Activated CD8-positive, alpha-beta memory T cell treated with anti-CD3 and anti-CD28 coated beads, Interleukin-2, amount 50 U/mL, for 1 hour (primary cell): ENCODE measurements at regions not wholly inside any gene's neighbourhood (a gene's known extent, or its start where the extent isn't known, plus 50 kb on each side); places are given as distances from the start of the nearest gene placed in this dataset.
"Not testable (repeated sequence)": the region's sequence is repeated elsewhere in the genome, so short reads cannot be mapped to it uniquely, and the experiment has no call there.

Experiments used
- DNase-seq: peaks from one replicate; pipeline ENCODE4 v3.0.0-alpha.2; 2020; ENCODE audit errors: extremely low read depth

DNA sequence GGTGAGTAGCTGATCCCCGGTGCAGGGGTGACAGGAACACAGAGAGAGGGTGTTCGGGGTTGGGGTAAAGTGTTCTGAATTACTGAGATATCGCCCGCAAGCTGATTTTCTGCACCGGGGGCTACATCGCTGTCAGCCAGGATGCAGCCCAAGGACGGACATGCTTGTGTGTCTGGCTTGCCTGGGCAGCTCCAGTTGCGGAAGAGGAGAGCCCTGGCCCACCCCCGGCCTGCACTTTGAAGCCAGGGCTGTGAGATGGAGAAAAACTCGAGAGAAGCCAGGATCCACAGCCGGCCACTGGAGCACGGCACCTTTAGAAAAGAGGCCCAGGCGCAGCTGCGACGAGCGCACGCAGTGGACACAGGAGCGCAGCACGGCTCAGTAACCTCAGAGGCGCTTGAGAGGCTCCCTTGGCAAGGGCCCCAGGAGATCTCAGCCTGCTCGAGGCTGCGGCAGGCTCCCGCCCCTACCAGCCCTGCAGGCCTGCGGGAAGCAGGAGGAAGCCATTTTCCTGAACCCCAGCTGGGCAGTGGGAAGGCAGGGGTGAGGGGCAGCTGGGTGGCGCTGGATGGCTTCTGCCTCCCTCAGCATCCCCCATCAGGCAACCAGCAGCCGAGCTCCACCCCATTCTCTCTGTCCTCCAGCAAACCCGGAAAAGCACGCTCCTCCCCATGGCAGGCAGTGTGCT lies 59.2 kb downstream of the C9orf50 start:
- DNase-seq = no peak

DNA sequence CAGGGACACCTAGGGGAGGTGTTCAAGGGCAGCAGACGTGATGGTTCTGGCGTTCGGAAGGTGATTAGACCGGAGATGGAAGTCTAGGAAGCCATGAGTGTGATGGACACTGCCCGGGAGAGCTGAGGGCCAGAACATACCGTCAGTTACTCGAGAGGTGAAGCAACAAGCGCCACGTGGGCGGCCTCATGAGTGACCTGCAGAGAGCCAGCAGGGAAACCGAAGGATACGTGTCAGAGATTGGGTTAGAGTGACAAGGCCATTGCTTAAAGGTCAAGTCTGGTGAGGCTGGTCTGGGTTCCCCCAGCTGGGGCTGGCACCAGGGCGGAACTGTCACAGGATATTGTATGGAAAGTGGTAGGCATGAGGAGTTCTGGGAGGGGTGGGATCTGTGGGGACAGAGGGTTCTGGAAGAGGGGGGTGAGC lies 60.0 kb downstream of the C9orf50 start:
- DNase-seq = no peak

DNA sequence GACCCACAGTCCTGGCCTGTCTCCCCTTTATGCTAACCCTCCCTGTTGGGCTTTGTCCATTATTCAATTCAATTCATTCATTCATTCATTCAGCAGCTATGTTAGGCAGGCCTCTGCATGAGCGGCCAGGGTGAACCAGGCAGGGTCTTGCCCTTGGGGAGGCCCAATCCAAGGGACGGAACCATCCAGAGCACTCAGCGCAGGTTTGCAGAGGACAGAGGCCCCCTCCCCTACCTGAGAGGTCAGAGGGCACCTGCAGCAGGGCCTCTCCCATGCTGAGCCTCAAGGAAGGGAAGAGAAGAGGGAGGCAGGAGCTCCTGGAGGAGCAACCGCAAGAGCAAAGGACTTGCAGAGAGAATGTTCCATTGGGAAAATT lies 61.4 kb downstream of the C9orf50 start:
- DNase-seq = no peak

DNA sequence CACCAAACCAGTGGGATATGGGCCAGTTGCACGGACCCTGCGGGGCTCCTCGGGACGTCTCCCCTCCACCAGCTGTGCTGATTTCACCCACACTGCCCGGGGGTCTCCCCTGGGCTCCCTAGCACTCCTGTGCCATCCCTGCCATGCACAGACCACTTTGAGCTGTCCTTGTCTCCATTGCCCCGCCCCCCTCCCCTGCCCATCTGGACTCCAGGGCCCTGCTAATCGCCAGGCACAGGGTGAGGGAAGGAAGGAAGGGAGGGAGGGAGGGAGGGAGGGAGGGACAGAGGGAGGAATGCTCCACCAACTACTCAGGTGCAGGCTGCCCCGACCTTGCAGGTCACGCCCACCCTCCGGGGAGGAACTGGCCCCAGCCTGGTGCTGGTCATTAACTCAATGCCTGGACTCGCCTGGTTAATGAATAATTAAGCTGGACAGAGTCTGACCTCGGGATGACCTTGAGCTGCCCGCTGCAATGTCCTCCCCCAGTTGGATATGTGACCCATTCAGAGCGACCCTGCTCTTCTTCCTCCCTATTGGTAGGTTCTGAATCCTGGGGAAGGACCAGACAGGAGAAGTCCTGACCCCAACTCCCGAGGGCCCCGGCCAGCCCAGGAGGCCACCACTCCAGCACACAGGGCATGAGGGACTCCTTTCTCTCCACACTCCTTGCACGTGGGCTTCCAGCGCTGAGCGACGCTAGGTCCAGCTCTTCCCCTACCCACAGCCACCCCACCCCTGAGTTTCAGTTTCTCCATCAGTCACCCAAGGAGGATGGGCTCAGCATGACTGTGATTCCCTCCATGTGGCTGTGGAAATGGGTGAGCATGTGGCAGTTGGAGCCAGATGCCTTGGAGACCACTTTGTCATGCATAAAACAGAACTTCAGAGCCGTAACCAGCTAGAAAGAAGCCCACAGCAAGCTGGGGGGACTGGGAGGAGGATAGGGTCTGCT lies 62.1 kb downstream of the C9orf50 start:
- no peak for DNase-seq

DNA sequence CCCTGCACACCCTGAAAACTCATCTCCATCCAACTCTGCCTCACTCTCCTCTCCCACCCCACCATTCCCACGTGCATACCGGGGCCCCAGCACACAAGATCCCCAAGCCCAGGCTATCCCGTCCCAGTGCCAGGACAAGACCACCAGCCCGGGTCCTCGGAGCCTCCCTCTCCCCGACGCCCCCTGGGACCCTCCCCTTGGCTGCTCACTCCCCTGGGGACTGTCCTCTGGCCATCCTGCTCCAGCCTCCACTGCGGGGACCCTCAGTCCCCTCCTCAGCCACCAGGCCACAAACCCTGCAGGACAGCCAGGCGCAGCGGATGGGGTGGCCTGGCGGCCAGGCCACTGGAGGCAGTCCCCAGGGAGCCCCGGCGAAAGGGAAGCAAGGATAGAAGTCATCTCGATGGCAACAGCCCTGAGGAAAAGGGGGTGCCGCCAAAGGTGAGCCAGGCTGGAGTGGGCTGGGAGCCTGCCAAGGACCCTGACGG lies 62.8 kb downstream of the C9orf50 start:
- DNase-seq = no peak

DNA sequence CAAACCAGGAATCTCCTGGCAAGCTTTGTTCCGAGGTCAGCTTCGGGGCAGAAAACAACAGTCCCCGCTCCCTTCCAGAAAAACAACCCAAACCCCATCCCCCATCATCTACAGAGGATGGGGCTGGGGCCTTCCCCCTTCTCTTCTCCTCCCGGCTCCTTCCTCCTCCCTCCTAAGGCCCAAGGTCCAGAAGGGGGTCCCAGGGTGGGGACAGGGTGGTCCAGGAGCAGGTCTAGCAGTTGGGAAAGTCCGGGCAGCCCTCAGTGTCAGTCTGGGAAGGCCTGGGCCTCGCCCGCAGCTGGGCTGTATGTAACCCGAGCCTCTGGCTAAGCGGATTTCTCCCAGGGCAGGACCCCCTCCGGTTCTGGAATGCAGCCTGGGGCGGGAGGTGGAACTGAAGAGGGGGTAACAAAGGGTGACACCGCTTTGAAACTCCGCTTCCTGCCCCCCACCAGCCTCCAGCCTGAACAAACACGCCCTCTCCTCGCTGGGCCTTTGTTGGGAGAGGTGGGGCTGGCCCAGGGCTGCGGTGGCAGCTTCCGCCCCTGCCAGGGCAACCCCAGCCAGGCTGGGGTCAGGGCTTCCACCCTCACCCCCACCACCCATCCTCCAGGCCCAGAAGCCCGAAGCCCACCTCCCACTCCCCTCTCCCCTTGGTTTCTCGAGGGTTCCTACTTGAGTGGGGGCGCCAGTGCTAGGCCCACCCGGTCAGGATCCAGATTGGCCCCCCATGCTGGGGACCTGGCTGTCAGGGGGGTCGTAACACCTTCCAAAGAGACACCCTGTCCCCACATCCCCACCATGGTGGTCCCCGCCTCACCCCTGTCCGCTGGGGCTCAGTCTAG lies 63.5 kb downstream of the C9orf50 start:
- no peak for DNase-seq

DNA sequence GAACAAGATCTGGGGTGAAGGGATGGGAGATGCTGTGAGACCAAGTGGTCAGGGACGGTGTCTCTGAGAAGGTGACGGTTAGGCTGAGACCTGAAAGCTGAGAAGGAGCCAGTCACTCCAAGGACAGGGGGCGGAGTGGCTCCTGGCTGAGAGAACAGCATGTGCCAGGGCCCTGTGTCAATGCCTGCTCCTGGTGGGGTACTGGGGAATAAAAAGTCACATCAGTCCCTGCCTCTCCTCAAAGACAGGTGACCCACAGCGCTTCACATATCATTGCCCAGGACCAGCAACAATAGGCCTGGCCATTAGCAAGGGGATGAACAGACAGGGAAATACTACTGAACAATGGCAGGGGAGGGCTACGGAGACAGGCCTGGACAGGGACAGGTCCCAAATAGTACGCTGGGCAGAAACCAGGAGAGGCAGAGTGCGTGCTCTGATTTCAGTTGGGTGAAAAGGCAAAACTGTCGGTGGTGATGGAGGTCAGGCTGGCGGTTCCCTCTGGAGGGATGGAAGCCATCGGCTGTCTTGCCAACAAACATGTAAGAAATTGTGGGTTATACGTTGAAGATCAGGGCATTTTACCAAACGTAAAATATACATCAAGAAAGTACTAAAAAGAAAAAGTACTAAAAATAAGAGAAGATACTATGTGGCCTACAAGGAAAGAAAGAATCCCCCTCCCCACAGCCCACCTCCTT lies 64.3 kb downstream of the C9orf50 start:
- DNase-seq = no peak

DNA sequence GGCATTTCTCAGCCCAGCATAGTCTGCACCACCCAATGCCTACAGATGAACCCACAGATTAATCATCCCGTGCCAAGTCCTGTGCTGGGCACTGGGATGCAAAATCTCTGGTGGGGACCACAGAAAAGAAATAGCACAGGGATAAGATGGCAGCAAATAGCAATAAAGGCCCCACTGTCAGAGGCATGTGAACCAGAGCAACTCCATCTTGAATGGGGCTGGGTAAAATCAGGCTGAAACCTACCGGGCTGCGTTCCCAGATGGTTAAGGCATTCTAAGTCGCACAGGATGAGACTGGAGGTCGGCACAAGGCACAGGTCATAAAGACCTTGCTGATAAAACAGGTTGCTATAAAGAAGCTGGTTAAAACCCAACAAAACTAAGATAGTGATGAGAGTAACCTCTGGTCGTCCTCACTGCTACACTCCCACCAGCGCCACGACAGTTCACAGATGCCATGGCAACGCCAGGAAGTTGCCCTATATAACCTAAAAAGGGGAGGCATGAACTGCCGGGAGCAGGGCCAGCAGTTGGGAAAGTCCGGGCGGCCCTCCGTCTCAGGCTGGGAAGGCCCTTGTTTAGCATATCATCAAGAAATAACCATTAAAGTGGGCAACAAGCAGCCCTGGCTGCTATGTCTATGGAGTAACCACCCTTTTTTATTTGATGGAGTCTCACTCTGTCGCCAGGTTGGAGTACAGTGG lies 65.2 kb downstream of the C9orf50 start:
- no peak for DNase-seq

DNA sequence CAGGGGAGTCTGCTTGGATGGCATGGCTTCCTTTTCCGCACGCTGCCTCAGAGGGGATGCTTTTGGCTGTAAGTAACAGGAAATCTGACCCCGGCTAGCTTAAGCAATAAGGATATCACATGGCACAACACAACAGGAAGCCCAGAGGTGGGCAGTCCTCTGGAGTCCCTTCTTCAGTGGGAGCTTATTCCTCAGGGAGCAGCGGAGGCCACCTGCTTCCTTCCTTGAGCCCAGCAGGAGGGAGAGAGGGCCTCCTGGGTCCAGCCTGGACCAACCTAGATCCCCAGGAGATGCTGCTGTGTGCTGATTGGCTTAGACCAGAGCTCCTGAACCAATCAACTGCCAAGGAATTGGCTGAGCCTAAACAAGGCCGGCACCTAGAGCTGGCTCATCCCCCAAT lies 66.3 kb downstream of the C9orf50 start:
- DNase-seq = no peak

DNA sequence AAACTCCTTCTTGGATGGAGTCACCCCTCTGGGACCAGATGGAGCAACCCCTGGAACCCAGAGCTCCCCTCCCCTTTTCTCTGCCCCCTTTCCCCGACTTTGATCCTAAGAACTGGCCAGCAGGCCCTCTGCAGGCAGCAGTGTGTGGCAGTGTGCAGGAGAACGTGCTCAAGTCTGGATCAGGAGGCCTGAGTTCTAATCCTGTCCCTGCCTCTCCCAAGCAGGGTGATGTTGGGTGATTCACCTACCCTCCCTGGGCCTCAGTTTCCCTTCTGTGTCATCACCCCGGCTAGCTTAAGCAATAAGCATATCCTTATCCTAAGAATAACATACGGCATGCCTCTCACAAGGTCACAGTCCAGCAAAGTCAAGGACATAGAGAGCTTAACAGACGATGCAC lies 67.6 kb downstream of the C9orf50 start:
- no peak for DNase-seq

DNA sequence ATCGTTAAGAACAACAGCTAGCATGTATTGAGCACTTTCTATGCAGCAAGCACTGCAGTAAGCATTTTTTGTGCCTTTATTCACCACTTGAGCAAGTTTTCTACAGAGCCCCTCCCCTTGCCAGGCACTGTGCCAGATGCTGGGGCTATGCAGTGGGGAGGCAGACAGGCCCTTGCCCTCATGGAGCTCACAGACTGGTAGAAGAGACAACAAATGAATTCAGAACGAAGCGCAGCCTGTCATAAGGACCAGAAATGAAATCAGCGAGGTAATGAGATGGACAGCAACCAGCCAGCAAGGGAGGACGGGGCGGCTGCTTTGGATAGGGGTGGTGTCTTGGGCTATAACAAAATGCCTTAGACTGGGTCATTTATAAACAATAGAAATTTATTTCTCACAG lies 68.8 kb downstream of the C9orf50 start:
- DNase-seq = no peak

DNA sequence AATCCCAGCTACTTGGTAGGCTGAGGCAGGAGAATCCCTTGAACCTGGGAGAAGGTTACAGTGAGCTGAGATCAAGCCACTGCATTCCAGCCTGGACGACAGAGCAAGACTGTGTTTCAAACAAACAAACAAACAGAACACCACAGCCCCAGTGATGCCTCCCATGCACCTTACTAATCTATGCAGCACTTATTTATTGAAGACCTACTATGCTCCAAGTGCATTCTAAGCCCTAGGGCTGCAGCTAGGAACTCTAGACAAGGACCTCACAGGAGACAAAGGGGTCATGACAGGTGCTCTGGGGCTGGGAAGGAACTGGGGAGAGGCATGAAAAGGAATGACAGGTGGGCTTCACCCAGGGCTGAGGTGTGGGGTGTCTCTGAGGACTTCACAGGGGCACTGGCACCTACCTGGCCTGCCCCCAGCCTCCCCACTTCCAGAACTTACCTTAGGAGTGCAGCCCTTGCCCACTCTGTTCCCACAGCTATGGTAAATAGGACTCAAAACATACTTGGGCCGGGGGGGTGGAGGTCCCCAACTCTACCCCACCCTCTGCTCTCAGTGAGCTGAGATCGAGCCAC lies 69.4 kb downstream of the C9orf50 start:
- no peak for DNase-seq

DNA sequence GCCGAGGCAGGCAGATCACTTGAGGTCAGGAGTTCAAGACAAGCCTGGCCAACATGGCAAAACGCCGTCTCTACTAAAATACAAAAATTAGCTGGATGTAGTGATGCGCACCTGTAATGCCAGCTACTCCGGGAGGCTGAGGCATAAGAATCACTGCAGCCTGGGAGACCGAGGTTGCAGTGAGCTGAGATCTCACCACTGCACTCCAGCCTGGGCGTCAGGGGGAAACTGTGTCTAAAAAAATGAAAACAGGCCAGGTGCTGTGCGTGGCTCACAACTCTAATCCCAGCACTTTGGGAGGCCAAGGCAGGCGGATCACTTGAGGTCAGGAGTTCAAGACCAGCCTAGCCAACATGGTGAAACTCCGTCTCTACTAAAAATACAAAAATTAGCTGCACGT lies 69.9 kb downstream of the C9orf50 start:
- DNase-seq = not testable (repeated sequence)

DNA sequence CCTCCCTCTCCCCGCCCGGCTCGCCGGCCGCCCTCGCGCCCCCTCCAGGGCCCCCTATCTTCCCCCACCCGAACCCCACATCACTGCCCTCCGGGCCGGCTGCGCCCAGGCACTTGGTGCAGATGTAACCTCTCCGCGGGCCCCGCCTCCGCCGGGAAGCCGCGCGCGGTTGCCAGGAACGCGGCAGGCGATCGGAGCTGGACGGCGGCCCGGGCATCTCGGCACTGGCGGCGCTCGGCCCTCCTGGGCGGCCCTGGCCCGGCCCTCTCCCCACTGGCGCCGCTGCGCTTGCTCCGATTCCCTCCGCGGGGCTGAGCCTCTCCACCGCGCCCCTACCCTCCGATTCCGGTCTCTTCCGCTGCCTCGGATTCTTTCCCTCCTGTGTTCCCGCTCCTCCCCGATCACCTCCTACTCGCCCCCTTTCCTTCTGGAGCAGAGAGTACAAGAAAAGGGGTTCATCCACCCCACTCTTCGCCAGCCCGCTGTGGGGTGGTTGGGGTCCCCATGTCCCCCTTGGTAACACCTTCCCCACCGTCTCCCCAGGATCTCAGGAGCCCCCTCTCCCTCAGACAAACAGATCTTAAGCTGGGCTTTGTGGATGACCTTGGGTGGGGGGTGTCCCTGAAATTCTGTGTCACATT lies 70.6 kb downstream of the C9orf50 start:
- DNase-seq = no peak

DNA sequence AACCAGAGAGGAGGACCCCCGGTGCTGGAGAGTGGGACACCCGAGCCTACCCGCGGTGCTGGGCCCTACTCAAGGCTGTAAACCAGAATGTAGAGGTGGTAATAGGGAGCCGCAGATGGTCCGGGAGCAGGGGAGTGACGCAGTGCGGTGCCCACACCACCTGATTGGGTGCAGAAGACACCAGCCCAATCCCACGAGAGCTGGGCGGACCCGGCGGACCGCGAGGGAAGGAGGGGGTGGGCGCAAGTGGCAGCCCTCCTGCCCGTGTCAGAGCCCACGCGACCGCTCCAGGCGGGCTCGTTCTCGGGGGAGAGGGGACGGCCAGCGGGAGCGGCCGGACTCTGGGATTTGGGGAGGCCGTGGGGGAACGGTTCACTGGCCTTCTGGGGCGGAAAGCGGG lies 71.2 kb downstream of the C9orf50 start:
- DNase-seq = no peak

DNA sequence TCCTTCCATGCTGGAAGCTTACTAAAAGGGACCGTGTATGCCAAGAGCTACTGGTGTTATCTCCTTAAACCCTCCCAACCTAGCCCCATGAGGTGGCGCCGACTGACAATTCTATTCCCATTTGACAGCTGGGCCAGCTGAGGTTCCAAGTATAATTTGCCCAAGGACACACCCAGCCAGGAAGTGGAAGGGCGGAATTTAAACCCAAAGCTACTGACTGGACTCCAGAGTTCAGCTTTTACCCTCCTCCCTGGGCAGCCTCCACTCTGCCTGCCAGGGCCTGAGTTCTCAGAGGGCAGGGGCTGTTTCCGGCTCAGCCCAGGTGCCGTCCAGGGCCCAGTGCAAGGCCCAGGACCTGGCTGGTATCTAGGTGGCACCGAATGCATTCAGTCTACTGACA lies 71.8 kb downstream of the C9orf50 start:
- no peak for DNase-seq

DNA sequence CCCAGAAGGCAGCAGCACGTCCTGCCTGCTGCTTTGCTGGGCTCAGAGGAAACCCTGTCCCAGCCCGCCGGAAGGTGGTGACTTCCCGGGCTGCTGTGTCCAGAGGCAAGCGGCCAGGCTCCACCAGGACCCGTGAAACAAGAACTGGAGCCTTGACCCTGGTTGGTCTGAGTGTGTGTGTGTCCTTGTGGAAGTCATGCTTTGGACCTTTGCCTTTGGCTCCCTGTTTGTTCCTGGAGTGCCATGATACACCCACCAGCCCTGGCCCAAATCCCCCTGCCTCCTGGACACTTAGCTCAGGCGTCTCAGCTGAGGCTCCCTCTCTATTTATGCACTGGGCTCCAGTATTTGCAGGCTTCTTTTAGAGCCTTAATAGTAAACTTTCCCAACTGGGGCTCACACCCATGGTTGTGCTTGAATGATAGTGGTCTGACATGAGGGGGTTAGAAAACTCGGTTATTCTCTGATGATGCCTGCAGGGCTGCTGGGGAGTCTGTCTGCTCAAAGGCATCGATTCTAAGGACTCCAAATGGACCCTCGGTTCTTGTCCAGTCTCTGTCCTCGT lies 72.2 kb downstream of the C9orf50 start:
- DNase-seq = no peak

DNA sequence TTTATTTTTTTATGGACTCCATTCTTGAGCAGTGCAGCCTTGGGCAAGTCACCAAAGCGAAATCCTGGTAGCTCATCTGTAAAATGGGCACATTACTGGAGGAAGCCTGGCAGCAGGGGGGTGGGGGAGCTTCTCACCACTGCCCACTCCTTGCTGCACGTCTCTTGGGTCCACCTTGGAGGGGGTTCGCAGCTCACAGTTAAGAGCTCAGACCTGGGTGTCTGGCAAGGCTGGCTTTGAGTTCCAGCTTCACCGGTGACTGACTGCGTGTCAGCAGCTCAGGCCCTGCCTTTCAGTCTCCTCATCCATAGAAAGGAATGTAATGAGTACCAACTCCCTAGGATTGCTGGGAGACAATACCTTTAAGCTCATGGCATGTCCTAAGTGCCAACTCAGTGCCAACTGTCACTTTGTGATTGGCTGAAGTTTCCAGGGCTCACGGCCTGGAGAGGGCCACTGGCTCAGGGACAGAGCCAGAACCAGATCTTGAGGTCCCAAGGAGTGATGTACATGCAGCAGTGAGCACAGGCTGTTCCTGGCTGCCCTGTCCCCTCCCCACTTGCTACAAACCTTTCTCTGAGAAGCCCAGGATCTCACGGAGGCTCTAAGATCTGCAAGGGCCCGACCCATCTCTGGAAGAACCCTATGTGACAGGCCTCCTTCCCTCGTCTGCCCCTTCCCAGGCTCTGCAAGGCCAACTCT lies 72.9 kb downstream of the C9orf50 start:
- DNase-seq = no peak

DNA sequence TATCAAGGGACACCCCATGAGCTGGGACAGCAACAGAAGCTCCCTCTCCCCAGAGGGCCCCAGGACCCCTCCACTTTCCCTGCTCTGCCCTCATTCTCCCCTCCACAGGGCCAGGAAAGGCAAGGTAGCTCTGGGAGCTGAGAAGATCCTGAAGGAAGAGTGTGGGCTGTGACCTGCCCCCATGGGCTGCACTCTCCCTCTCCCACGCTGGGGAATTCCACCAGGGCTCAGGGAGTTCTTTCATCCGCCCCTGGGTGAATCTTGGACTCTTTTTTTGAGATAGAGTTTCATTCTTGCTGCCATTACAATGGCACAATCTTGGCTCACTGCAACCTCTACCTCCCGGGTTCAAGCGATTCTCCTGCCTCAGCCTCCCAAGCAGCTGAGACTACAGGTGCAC lies 73.8 kb downstream of the C9orf50 start:
- no peak for DNase-seq
